SK-N-MC (cell line): ENCODE measurements at regions not wholly inside any gene's neighbourhood (a gene's known extent, or its start where the extent isn't known, plus 50 kb on each side); places are given as distances from the start of the nearest gene placed in this dataset.
A peak's percentile ranks its signal among the peaks of the same experiment; 100 is the strongest.

Source experiments
- DNase-seq: peaks from one replicate; pipeline ENCODE4 v3.0.0-alpha.2; 2011; ENCODE audit warnings: low read depth, low spot score
- H3K27ac ChIP-seq: fragments of 200-600 bp; sonication (generic); 2 replicates; pipeline ENCODE4 v1.5.1; 2016; ENCODE audit warnings: mixed run types
- H3K36me3 ChIP-seq: fragments of 200-600 bp; sonication (generic); 2 replicates; pipeline ENCODE4 v1.6.1; 2017; ENCODE audit warnings: antibody characterized with exemption, low read length, mixed read lengths; ENCODE audit not compliant: insufficient read depth
- H3K4me3 ChIP-seq: fragments of 200-600 bp; sonication (generic); 2 replicates; pipeline ENCODE4 v1.5.1; 2016
- H3K9ac ChIP-seq: fragments of 200-600 bp; sonication (generic); 2 replicates; pipeline ENCODE4 v1.8.0; 2017; ENCODE audit warnings: mixed run types, mixed read lengths; ENCODE audit not compliant: insufficient read length
- H3K9me3 ChIP-seq: fragments of 200-600 bp; sonication (generic); 2 replicates; pipeline ENCODE4 v1.6.1; 2017; ENCODE audit warnings: low read depth, mild to moderate bottlenecking, antibody characterized with exemption, low read length, moderate library complexity, mixed read lengths
- EZH2 ChIP-seq: fragments of 200-600 bp; sonication (generic); IDR thresholded peaks from one replicate; pipeline ENCODE4 v1.6.1; 2017; ENCODE audit warnings: antibody characterized with exemption
- FOXP2 ChIP-seq: optimal IDR thresholded peaks from 2 replicates; pipeline ENCODE3; 2011; ENCODE audit warnings: mild to moderate bottlenecking, moderate library complexity; ENCODE audit not compliant: insufficient read depth; ENCODE audit errors: extremely low read length, control extremely low read depth
- POLR2AphosphoS5 ChIP-seq: IDR thresholded peaks from 2 replicates; pipeline ENCODE4 v1.6.1; 2012; ENCODE audit warnings: mild to moderate bottlenecking, low read depth, low read length, borderline replicate concordance

DNA sequence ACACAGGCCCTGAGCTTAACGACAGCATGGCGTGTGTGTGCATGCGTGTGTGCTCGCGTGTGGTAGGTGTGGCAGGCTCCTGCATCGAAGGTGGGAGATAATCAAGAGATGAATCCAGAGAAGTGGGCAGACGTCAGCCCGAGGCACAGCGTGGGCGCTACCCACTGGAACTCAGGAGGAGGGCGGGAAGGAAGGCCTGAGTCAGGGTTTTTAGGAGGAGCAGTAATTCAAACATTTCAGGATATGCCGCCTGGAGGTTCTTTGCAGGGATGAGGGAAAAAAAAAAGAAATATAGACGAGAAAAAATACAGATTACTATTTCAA, 66.3 kb upstream of the STX18 start:
- no peak for TF ChIP-seq FOXP2
- no peak for TF ChIP-seq EZH2
- no peak; the same call in 1 of the 2 replicates for TF ChIP-seq POLR2AphosphoS5
- Histone ChIP-seq H3K4me3 (peak overlapping the region; percentile 52), H3K27ac (peak overlapping the region; percentile 85), H3K9me3 (no peaks in the 10 kb centered on the region), H3K9ac (no peak overlapping the region), H3K36me3 (no peaks in the 10 kb centered on the region)
- no peak for DNase-seq

DNA sequence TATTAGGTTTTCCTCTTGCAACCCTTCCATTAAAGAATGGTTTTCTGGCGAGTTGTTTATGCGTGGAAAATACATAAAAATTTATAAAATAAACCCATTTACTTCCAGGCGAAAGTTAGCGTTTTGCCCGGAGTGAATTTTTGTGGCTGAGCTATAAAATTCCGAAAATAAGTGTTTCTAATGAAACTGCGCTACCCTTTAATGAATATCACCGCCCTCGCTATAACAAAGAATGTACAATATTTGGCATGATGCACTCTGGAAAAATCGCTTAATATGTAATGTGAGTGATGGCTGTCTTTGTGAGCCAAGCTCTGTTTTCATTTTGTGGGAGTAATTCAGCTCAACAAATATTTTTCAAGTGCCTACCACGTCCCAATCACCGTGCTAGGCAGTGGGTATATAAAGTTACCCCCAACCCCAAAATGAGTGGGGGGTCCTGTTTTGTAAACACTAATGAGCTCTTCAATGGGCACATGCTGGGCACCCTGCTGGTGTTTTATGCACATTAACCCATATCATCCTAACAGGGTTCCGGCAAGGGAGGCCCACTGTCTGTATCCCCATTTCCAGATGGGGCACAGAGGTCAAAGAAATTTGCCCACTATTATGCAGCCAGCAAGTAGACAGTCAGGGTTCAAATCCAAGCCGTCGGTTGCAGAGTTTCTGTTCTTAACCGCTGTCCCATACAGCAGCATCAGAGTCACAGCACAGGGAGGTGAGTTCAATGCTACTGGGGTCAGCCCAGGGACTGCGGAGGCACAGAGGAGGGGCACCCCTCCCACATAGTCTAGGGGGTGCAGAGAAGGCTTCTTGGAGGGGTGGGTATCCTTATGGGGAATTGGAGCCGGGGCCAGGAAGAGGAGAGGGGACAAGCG, 65.7 kb upstream of the STX18 start:
- TF ChIP-seq POLR2AphosphoS5, result no peak
- peak; percentile 71 for TF ChIP-seq FOXP2

GRCh38 chr4:4606321-4606720, 64.5 kb upstream of the STX18 start:
- no peak for DNase-seq
- TF ChIP-seq FOXP2, result no peak
- TF ChIP-seq POLR2AphosphoS5, result no peak
- no peak for TF ChIP-seq EZH2

More for the DNA sequence above, 65.7 kb upstream of the STX18 start:
- H3K9me3 ChIP-seq, result no peaks in the 10 kb centered on the region
- no peak for DNase-seq
- H3K36me3 ChIP-seq, result no peaks in the 10 kb centered on the region
- peak overlapping the region; percentile 52 for H3K4me3 ChIP-seq
- peak overlapping the region; percentile 62; the same call in 1 of the 2 replicates for H3K27ac ChIP-seq
- no peak overlapping the region for H3K9ac ChIP-seq

DNA sequence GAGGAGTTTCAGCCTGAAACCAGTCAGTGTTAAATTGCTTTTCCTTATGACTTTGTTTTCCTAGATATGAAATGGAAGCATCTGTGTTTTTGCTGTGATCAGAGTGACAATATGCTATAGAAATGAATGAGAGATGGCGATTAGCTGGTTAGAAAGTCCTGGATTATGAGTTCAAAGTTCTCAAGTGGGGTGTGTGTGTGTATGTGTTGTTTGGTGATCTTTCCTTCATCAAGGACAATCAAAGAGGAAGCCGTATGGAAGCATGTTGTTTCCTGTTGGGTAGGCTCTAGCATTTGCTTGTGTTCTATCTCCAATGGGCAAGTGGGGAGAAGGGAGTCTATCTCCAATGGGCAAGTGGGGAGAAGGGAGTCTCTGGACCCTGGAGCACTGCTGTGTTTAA, 64.0 kb upstream of the STX18 start:
- no peak overlapping the region for H3K4me3 ChIP-seq
- TF ChIP-seq FOXP2, result no peak
- no peak for TF ChIP-seq EZH2
- TF ChIP-seq POLR2AphosphoS5, result no peak

More at GRCh38 chr4:4606321-4606720, 64.5 kb upstream of the STX18 start:
- Histone ChIP-seq H3K9ac (no peak overlapping the region), H3K27ac (0 out of 2 replicates have a peak overlapping the region, but pooled peaks have one; percentile 17), H3K36me3 (no peaks in the 10 kb centered on the region), H3K9me3 (no peaks in the 10 kb centered on the region), H3K4me3 (no peak overlapping the region)

DNA sequence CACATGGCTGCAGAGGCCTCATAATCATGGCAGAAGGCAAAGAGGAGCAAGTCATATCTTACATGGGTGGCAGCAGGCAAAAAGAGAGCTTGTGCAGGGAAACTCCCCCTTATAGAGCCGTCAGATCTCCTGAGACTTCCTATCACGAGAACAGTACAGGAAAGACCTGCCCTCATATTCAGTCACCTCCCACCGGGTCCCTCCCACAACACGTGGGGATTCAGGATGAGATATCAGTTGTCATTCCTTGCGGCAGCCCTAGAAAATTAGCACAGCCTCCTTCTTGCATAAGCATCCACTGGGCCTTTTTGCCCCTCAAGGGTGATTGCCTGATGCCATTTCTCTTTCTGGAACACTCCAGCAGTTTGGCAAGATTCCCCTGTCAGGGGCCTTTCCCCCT, 61.7 kb upstream of the STX18 start:
- TF ChIP-seq EZH2, result no peak
- TF ChIP-seq POLR2AphosphoS5, result no peak
- no peak for TF ChIP-seq FOXP2
- H3K36me3 ChIP-seq, result no peaks in the 10 kb centered on the region
- H3K4me3 ChIP-seq, result no peak overlapping the region
- no peaks in the 10 kb centered on the region for H3K9me3 ChIP-seq
- H3K27ac ChIP-seq, result no peak overlapping the region
- DNase-seq, result no peak
- no peak overlapping the region for H3K9ac ChIP-seq

More for the DNA sequence above, 64.0 kb upstream of the STX18 start:
- Histone ChIP-seq H3K36me3 (no peaks in the 10 kb centered on the region), H3K9me3 (no peaks in the 10 kb centered on the region), H3K27ac (0 out of 2 replicates have a peak overlapping the region, but pooled peaks have one; percentile 17), H3K9ac (no peak overlapping the region)
- DNase-seq, result no peak

GRCh38 chr4:4603067-4603466, 61.2 kb upstream of the STX18 start:
- H3K36me3 ChIP-seq, result no peaks in the 10 kb centered on the region
- no peak overlapping the region for H3K9ac ChIP-seq
- H3K27ac ChIP-seq, result no peak overlapping the region
- DNase-seq, result no peak
- no peaks in the 10 kb centered on the region for H3K9me3 ChIP-seq
- H3K4me3 ChIP-seq, result no peak overlapping the region
- TF ChIP-seq POLR2AphosphoS5, result no peak
- no peak for TF ChIP-seq EZH2
- TF ChIP-seq FOXP2, result no peak

DNA sequence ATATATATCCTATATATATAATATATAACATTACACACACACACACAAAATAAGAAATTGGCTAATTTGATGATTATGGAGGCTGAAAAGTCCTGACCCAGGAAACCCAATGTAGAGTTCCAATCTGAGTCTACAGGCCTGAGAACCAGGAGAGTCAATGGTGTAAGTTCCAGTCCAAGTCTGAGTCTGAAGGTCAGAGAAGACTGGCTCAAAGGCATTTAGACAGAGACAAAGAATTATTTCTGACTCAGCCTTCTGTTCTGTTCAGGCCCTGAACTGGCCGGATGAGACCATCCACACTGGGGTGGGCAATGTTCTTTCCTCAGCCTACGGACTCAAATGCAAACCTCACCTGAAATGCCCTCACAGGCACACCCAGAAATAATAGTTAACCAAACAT, 60.6 kb upstream of the STX18 start:
- Histone ChIP-seq H3K27ac (no peak overlapping the region), H3K36me3 (no peaks in the 10 kb centered on the region), H3K9ac (no peak overlapping the region), H3K9me3 (no peaks in the 10 kb centered on the region), H3K4me3 (no peak overlapping the region)
- TF ChIP-seq FOXP2 (no peak), EZH2 (no peak), POLR2AphosphoS5 (no peak)
- no peak for DNase-seq

- Histone ChIP-seq H3K27ac (no peak overlapping the region), H3K36me3 (no peaks in the 10 kb centered on the region), H3K9ac (no peak overlapping the region), H3K4me3 (no peak overlapping the region), H3K9me3 (no peaks in the 10 kb centered on the region)
- no peak for DNase-seq
- no peak for TF ChIP-seq EZH2
- TF ChIP-seq POLR2AphosphoS5, result no peak
- TF ChIP-seq FOXP2, result no peak
These were observed 60.0 kb upstream of the STX18 start for GRCh38 chr4:4601803-4602369.
